ENCODE measurements at regions not wholly inside any gene's neighbourhood (a gene's known extent, or its start where the extent isn't known, plus 50 kb on each side); places are given as distances from the start of the nearest gene placed in this dataset.

GRCh38 chr2:2796207-2796606 lies 465.1 kb upstream of the MYT1L start:
- 73% methylated on average over 8 of the region's 14 CpGs for WGBS
- H3K4me3 ChIP-seq = no peak overlapping the region
- TF ChIP-seq EP300 (IDR thresholded peaks at IDR 0.05) = no peak
- TF ChIP-seq POLR2AphosphoS5 (IDR thresholded peaks at IDR 0.05) = no peak
- TF ChIP-seq CTCF (IDR thresholded peaks at IDR 0.05) = no peak
- no peak for TF ChIP-seq POLR2A (IDR thresholded peaks at IDR 0.05)
- H3K27me3 ChIP-seq = no peaks in the 10 kb centered on the region
- H3K4me1 ChIP-seq = no peaks in the 10 kb centered on the region
- H3K36me3 ChIP-seq = no peaks in the 10 kb centered on the region
- H3K9me3 ChIP-seq = no peaks in the 10 kb centered on the region
- no peak overlapping the region for H3K27ac ChIP-seq
- DNase-seq (ENCODE audit: low spot score in 2 of 2) = no peak

- 90% methylated on average over 19 of the region's 29 CpGs for WGBS
- no peak for DNase-seq (ENCODE audit: low spot score in 2 of 2)
- no peak overlapping the region for H3K27ac ChIP-seq
- no peaks in the 10 kb centered on the region for H3K36me3 ChIP-seq
- no peaks in the 10 kb centered on the region for H3K4me1 ChIP-seq
- H3K9me3 ChIP-seq = no peaks in the 10 kb centered on the region
- H3K27me3 ChIP-seq = no peaks in the 10 kb centered on the region
- no peak overlapping the region for H3K4me3 ChIP-seq
- TF ChIP-seq POLR2A (IDR thresholded peaks at IDR 0.05) = no peak
- no peak for TF ChIP-seq CTCF (IDR thresholded peaks at IDR 0.05)
- TF ChIP-seq EP300 (IDR thresholded peaks at IDR 0.05) = no peak
- TF ChIP-seq POLR2AphosphoS5 (IDR thresholded peaks at IDR 0.05) = no peak
Observed at GRCh38 chr2:2795438-2796091, 464.5 kb upstream of the MYT1L start.

- no peaks in the 10 kb centered on the region for H3K36me3 ChIP-seq
- no peaks in the 10 kb centered on the region for H3K4me1 ChIP-seq
- no peak for DNase-seq (ENCODE audit: low spot score in 2 of 2)
- no peaks in the 10 kb centered on the region for H3K9me3 ChIP-seq
- no peak overlapping the region for H3K4me3 ChIP-seq
- TF ChIP-seq POLR2AphosphoS5 (IDR thresholded peaks at IDR 0.05) (no peak), POLR2A (IDR thresholded peaks at IDR 0.05) (no peak), EP300 (IDR thresholded peaks at IDR 0.05) (no peak), CTCF (IDR thresholded peaks at IDR 0.05) (no peak)
- 66% methylated on average over 11 of the region's 11 CpGs for WGBS
- no peak overlapping the region for H3K27ac ChIP-seq
- H3K27me3 ChIP-seq = no peaks in the 10 kb centered on the region
Observed at GRCh38 chr2:2793925-2794560, 463.0 kb upstream of the MYT1L start.

GRCh38 chr2:2793514-2793913 lies 462.4 kb upstream of the MYT1L start:
- Histone ChIP-seq H3K9me3 (no peaks in the 10 kb centered on the region), H3K27me3 (no peaks in the 10 kb centered on the region), H3K4me1 (no peaks in the 10 kb centered on the region), H3K27ac (no peak overlapping the region), H3K36me3 (no peaks in the 10 kb centered on the region), H3K4me3 (no peak overlapping the region)
- TF ChIP-seq EP300 (IDR thresholded peaks at IDR 0.05) = no peak
- TF ChIP-seq POLR2AphosphoS5 (IDR thresholded peaks at IDR 0.05) = no peak
- no peak for TF ChIP-seq CTCF (IDR thresholded peaks at IDR 0.05)
- TF ChIP-seq POLR2A (IDR thresholded peaks at IDR 0.05) = no peak
- 86% methylated on average over 17 of the region's 17 CpGs for WGBS
- no peak for DNase-seq (ENCODE audit: low spot score in 2 of 2)

GRCh38 chr2:2791606-2792005 lies 460.5 kb upstream of the MYT1L start:
- no peaks in the 10 kb centered on the region for H3K9me3 ChIP-seq
- no peak overlapping the region for H3K4me3 ChIP-seq
- no peak overlapping the region for H3K27ac ChIP-seq
- H3K36me3 ChIP-seq = no peaks in the 10 kb centered on the region
- H3K27me3 ChIP-seq = no peaks in the 10 kb centered on the region
- H3K4me1 ChIP-seq = no peaks in the 10 kb centered on the region
- DNase-seq (ENCODE audit: low spot score in 2 of 2) = peak in 1 of 2 donors; percentile 57
- TF ChIP-seq CTCF (IDR thresholded peaks at IDR 0.05) = no peak
- no peak for TF ChIP-seq POLR2AphosphoS5 (IDR thresholded peaks at IDR 0.05)
- no peak for TF ChIP-seq POLR2A (IDR thresholded peaks at IDR 0.05)
- no peak for TF ChIP-seq EP300 (IDR thresholded peaks at IDR 0.05)
- WGBS = 88% methylated on average over 11 of the region's 15 CpGs

Measured in suprapubic skin (tissue), 4 donors.